PC-3 (cell line): ENCODE measurements at regions not wholly inside any gene's neighbourhood (a gene's known extent, or its start where the extent isn't known, plus 50 kb on each side); places are given as distances from the start of the nearest gene placed in this dataset.

ENCODE experiments used
- CTCF ChIP-seq: fragments of 300-600 bp; sonication (generic); conservative IDR thresholded peaks from 2 replicates; pipeline ENCODE4 v1.5.1; 2017; ENCODE audit warnings: antibody characterized with exemption, low read depth, mild to moderate bottlenecking, low read length
- EZH2 ChIP-seq: fragments of 300-600 bp; sonication (generic); IDR thresholded peaks from one replicate; pipeline ENCODE4 v1.6.1; 2017; ENCODE audit warnings: antibody characterized with exemption, mild to moderate bottlenecking, low read length; ENCODE audit not compliant: unreplicated experiment

- TF ChIP-seq EZH2, result no peak
- no peak for TF ChIP-seq CTCF
Observed at GRCh38 chr6:12507636-12508035, 208.9 kb upstream of the PHACTR1 start.
